ENCODE measurements at regions not wholly inside any gene's neighbourhood (a gene's known extent, or its start where the extent isn't known, plus 50 kb on each side); places are given as distances from the start of the nearest gene placed in this dataset.

DNA sequence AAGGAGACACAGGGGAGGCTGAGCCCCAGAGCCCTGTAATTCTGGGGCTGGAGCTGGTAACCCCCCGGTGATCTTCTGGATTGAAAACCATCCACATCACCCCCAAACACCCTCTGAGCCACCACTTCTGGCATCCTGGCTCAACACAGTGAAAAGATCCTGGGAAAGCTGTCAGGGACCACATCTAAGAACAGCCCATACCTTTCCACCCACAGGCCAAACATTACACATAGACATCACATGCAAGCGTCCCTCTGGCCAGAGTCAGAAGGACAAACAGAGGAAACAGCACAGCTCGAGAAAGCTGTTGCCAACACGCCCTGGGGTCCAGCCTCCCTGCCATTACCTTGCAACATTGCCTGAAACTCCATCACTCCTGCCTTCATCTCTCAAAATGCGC lies 469.5 kb downstream of the SOX6 start:
- Histone ChIP-seq H3K4me1 (replicated peaks in 1 of 2; ENCODE audit: control insufficient read depth in 2 of 2, insufficient read depth in 2 of 2, low read length in 2 of 2) (peaks cover 3 to 26% of the 10 kb centered on the region in 2 experiments; a peak in 3 of 5 replicates), H3K9me3 (replicated peaks; ENCODE audit: control insufficient read depth, insufficient read depth, low read depth, low read length) (no peaks in the 10 kb centered on the region), H3K27me3 (ENCODE audit: control insufficient read depth in 2 of 2, insufficient read depth in 2 of 2, low read length in 2 of 2) (no peaks in the 10 kb centered on the region), H3K4me3 (no peak overlapping the region), H3K9ac (ENCODE audit: insufficient read depth in 1 of 2, low read depth in 2 of 2, low read length in 2 of 2) (no peak overlapping the region), H3K36me3 (ENCODE audit: control insufficient read depth, insufficient read depth, low read length) (no peaks in the 10 kb centered on the region), H2AFZ (ENCODE audit: low read depth, low read length) (0 out of 2 replicates have a peak overlapping the region, but pooled peaks have one; percentile 13), H3K4me2 (ENCODE audit: insufficient read depth, low read length) (no peak overlapping the region), H3K27ac (ENCODE audit: extremely low read depth, low read depth, low read length) (no peak overlapping the region), H3K9me1 (ENCODE audit: control insufficient read depth, insufficient read depth, low read length) (no peaks in the 10 kb centered on the region), H4K20me1 (replicated peaks; ENCODE audit: control insufficient read depth, insufficient read depth, low read length) (no peaks in the 10 kb centered on the region), H3K79me2 (ENCODE audit: control insufficient read depth, insufficient read depth, low read length) (no peaks in the 10 kb centered on the region)
- WGBS (ENCODE audit: insufficient coverage, low coverage, missing lambda C conversion rate): 48% methylated on average over 5 of the region's 5 CpGs
- ChIA-PET CTCF (ENCODE audit: low intra/inter-chr PET ratio) (no interaction called here), POLR2A (interaction anchor here (0.7 kb wide), 1 partner anchor 1044 kb away, joined by 4 read pairs; no protein-coding TSS in a partner anchor)
- ATAC-seq (no peak), DNase-seq (ENCODE audit: extremely low read depth in 1 of 4, low spot score in 3 of 4) (no peak), FAIRE-seq (no peak)
- no TSS peak for BruUV-seq (replicated peaks)
- intact Hi-C loops (cut with micrococcal nuclease) (no loop called here), in situ Hi-C loops (cut with MboI) (no loop called here)
- no peak for TF ChIP-seq ZNF785 (CRISPR knock-in tag; IDR thresholded peaks at IDR 0.05)
- TF ChIP-seq ZNF253 (CRISPR knock-in tag; conservative IDR thresholded peaks at IDR 0.05): no peak
- no peak for TF ChIP-seq PHTF2 (CRISPR knock-in tag; IDR thresholded peaks at IDR 0.05)
- no peak for TF ChIP-seq ZBTB17 (CRISPR knock-in tag; IDR thresholded peaks at IDR 0.05)
- TF ChIP-seq FOXJ2 (tag; IDR thresholded peaks at IDR 0.05): no peak
- TF ChIP-seq NCOA2 (IDR thresholded peaks at IDR 0.05; ENCODE audit: partially characterized antibody in 2 of 2): no peak
- TF ChIP-seq STAT5B (CRISPR knock-in tag; IDR thresholded peaks at IDR 0.05): no peak
- no peak for TF ChIP-seq UBTF (IDR thresholded peaks at IDR 0.05; ENCODE audit: borderline replicate concordance in 1 of 2, low read depth in 2 of 2, low read length in 2 of 2)
- TF ChIP-seq, protein P1, sequence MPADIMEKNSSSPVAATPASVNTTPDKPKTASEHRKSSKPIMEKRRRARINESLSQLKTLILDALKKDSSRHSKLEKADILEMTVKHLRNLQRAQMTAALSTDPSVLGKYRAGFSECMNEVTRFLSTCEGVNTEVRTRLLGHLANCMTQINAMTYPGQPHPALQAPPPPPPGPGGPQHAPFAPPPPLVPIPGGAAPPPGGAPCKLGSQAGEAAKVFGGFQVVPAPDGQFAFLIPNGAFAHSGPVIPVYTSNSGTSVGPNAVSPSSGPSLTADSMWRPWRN (IDR thresholded peaks at IDR 0.05; ENCODE audit: low read depth): no peak
- no peak for TF ChIP-seq ZBED1 (IDR thresholded peaks at IDR 0.05)
- TF ChIP-seq CEBPZ (IDR thresholded peaks at IDR 0.05; ENCODE audit: borderline replicate concordance, low read depth, low read length): no peak
- no peak for TF ChIP-seq ZSCAN32 (CRISPR knock-in tag; IDR thresholded peaks at IDR 0.05)
- no peak for TF ChIP-seq GATAD2B (IDR thresholded peaks at IDR 0.05; ENCODE audit: borderline replicate concordance)
- no peak for TF ChIP-seq MBD2 (IDR thresholded peaks at IDR 0.05; ENCODE audit: borderline replicate concordance, low read depth)
